Activated CD4-positive, alpha-beta memory T cell treated with anti-CD3 and anti-CD28 coated beads, Interleukin-2, amount 10 ng/mL, durations not matched to agents 7 days and 5 days (primary cell): ENCODE measurements at regions not wholly inside any gene's neighbourhood (a gene's known extent, or its start where the extent isn't known, plus 50 kb on each side); places are given as distances from the start of the nearest gene placed in this dataset.

Experiments
- CTCF ChIA-PET: fragments of 350-600 bp; sonication (Branson Sonifier 250); formaldehyde crosslinking; loops from one replicate; lab custom pipeline; 2021; ENCODE audit warnings: antibody characterized with exemption, inconsistent platforms; lab: Charles Lee
- POLR2A ChIA-PET: fragments of 350-600 bp; sonication (Branson Sonifier 250); formaldehyde crosslinking; loops from one replicate; lab custom pipeline; 2021; ENCODE audit warnings: antibody characterized with exemption; lab: Charles Lee
- DNase-seq: peaks from one replicate; pipeline ENCODE4 v3.0.0-alpha.2; 2020
- H3K27ac Mint-ChIP-seq: one replicate; pipeline ENCODE4 v1.8.0; 2021; ENCODE audit warnings: mild to moderate bottlenecking, mixed read lengths
- H3K27me3 Mint-ChIP-seq: one replicate; pipeline ENCODE4 v1.8.0; 2021; ENCODE audit warnings: mixed read lengths
- H3K36me3 Mint-ChIP-seq: one replicate; pipeline ENCODE4 v1.8.0; 2021; ENCODE audit warnings: low read depth, mixed read lengths
- H3K4me1 Mint-ChIP-seq: one replicate; pipeline ENCODE4 v1.8.0; 2021; ENCODE audit warnings: mixed read lengths
- H3K4me3 Mint-ChIP-seq: one replicate; pipeline ENCODE4 v1.8.0; 2021; ENCODE audit warnings: mild to moderate bottlenecking, mixed read lengths
- H3K9me3 Mint-ChIP-seq: one replicate; pipeline ENCODE4 v1.8.0; 2021; ENCODE audit warnings: mixed read lengths

GRCh38 chr1:232476538-232476950, 153.4 kb downstream of the SIPA1L2 start:
- POLR2A ChIA-PET: no interaction called here
- CTCF ChIA-PET: no interaction called here
- peaks cover 5% of the 10 kb centered on the region for H3K4me1 Mint-ChIP-seq

GRCh38 chr1:232474826-232475225, 155.1 kb downstream of the SIPA1L2 start:
- H3K36me3 Mint-ChIP-seq: no peaks in the 10 kb centered on the region
- POLR2A ChIA-PET: no interaction called here
- H3K4me3 Mint-ChIP-seq: no peak overlapping the region
- H3K27me3 Mint-ChIP-seq: no peaks in the 10 kb centered on the region
- H3K27ac Mint-ChIP-seq: no peak overlapping the region
- peaks cover 12% of the 10 kb centered on the region for H3K4me1 Mint-ChIP-seq
- CTCF ChIA-PET: interaction anchor here (1.0 kb wide), 1 partner anchor 17 kb away, joined by 3 read pairs; no protein-coding TSS in a partner anchor
- H3K9me3 Mint-ChIP-seq: no peaks in the 10 kb centered on the region
- DNase-seq: no peak

More at GRCh38 chr1:232476538-232476950, 153.4 kb downstream of the SIPA1L2 start:
- Mint-ChIP-seq H3K36me3 (no peaks in the 10 kb centered on the region), H3K27ac (no peak overlapping the region), H3K4me3 (no peak overlapping the region), H3K9me3 (no peaks in the 10 kb centered on the region), H3K27me3 (no peaks in the 10 kb centered on the region)
- no peak for DNase-seq

- POLR2A ChIA-PET: no interaction called here
- CTCF ChIA-PET: no interaction called here
- H3K4me3 Mint-ChIP-seq: no peak overlapping the region
Measured at GRCh38 chr1:232473900-232474299, 156.0 kb downstream of the SIPA1L2 start.

DNA sequence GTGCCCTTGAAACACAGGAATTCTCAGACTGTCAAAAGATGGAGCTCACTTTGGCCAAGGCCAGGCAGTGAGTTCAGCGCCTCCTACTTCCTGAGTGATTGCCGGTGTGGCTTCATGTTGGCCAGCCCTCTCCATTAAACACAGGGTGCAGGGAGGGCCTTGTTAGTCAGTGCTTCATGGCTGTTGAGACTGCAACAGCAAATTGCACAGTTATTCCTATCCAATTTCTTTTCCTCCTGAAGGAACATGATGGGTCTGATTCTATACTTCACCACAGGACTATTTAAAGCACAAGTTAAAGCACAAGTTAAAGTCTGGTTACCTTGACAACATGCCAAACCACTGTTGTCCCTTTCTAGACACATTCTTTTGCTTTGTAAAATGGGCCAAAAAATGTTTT, 156.6 kb downstream of the SIPA1L2 start:
- Mint-ChIP-seq H3K4me3 (no peak overlapping the region), H3K27ac (no peak overlapping the region), H3K4me1 (peaks cover 12% of the 10 kb centered on the region), H3K36me3 (no peaks in the 10 kb centered on the region), H3K9me3 (no peaks in the 10 kb centered on the region), H3K27me3 (no peaks in the 10 kb centered on the region)
- no peak for DNase-seq
- ChIA-PET POLR2A (no interaction called here), CTCF (no interaction called here)

More at GRCh38 chr1:232473900-232474299, 156.0 kb downstream of the SIPA1L2 start:
- Mint-ChIP-seq H3K4me1 (peaks cover 12% of the 10 kb centered on the region), H3K9me3 (no peaks in the 10 kb centered on the region), H3K36me3 (no peaks in the 10 kb centered on the region), H3K27me3 (no peaks in the 10 kb centered on the region), H3K27ac (no peak overlapping the region)
- DNase-seq: no peak

DNA sequence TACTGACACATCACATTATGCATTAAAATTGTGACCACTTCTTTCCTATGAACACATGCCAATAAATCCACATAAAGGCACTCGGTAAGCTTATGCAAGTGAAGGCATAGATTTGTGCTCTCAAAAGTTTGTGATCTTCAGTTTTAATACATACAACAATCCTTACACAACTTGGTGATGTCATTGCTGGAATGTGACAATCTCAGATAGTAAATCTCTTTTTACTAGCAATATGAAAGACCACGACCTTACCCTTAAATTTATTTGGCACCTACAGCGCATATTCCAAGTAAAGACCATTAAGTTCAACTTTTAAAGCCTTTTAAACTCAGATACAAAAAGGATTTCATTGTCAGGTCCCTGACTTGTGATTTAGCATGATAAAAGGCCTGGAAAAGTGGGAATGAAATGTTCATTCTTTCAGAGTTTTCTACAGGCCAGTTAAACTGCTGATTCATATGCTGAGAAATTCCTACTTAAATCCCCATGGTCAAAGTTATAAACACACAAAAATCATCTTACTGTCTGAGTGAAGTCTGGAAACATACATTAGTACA, 157.4 kb downstream of the SIPA1L2 start:
- DNase-seq: no peak
- no peaks in the 10 kb centered on the region for H3K27me3 Mint-ChIP-seq
- POLR2A ChIA-PET: no interaction called here
- H3K9me3 Mint-ChIP-seq: no peaks in the 10 kb centered on the region
- no peak overlapping the region for H3K27ac Mint-ChIP-seq
- no peak overlapping the region for H3K4me3 Mint-ChIP-seq
- peaks cover 12% of the 10 kb centered on the region for H3K4me1 Mint-ChIP-seq
- H3K36me3 Mint-ChIP-seq: no peaks in the 10 kb centered on the region
- CTCF ChIA-PET: no interaction called here

GRCh38 chr1:232471250-232471649, 158.7 kb downstream of the SIPA1L2 start:
- Mint-ChIP-seq H3K36me3 (no peaks in the 10 kb centered on the region), H3K9me3 (no peaks in the 10 kb centered on the region), H3K4me3 (no peak overlapping the region), H3K4me1 (peaks cover 12% of the 10 kb centered on the region), H3K27me3 (no peaks in the 10 kb centered on the region), H3K27ac (no peak overlapping the region)
- CTCF ChIA-PET: no interaction called here
- POLR2A ChIA-PET: no interaction called here
- DNase-seq: no peak

DNA sequence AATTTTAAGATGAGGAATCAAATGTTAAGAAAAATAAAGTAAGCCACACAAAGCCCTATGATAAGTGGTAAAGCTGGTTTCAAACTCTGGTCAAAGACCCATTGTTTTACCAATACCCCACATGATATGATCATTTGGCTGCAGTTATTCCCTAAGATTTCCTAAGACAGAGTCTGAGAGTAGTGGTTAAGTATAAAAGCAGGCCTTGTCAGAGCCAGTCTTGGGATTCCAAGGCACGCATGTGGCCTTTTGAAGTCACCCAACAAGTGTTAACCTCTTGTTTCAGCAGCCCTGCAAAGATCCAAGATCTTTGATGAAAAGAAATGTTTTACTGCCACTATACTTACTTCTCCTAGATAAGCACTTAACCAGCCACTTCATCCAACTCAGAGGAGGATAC, 159.2 kb downstream of the SIPA1L2 start:
- H3K9me3 Mint-ChIP-seq: no peaks in the 10 kb centered on the region
- H3K4me3 Mint-ChIP-seq: no peak overlapping the region
- CTCF ChIA-PET: no interaction called here
- no peaks in the 10 kb centered on the region for H3K36me3 Mint-ChIP-seq
- H3K4me1 Mint-ChIP-seq: peaks cover 12% of the 10 kb centered on the region
- POLR2A ChIA-PET: no interaction called here
- H3K27ac Mint-ChIP-seq: no peak overlapping the region
- no peaks in the 10 kb centered on the region for H3K27me3 Mint-ChIP-seq
- no peak for DNase-seq

- DNase-seq: no peak
- no peaks in the 10 kb centered on the region for H3K36me3 Mint-ChIP-seq
- no peak overlapping the region for H3K27ac Mint-ChIP-seq
- ChIA-PET POLR2A (no interaction called here), CTCF (interaction anchor here (0.8 kb wide), 1 partner anchor 11 kb away, joined by 3 read pairs; no protein-coding TSS in a partner anchor)
- H3K4me3 Mint-ChIP-seq: no peak overlapping the region
- no peaks in the 10 kb centered on the region for H3K27me3 Mint-ChIP-seq
- H3K4me1 Mint-ChIP-seq: peaks cover 12% of the 10 kb centered on the region
- H3K9me3 Mint-ChIP-seq: no peaks in the 10 kb centered on the region
Measured at GRCh38 chr1:232468249-232468648, 161.7 kb downstream of the SIPA1L2 start.

DNA sequence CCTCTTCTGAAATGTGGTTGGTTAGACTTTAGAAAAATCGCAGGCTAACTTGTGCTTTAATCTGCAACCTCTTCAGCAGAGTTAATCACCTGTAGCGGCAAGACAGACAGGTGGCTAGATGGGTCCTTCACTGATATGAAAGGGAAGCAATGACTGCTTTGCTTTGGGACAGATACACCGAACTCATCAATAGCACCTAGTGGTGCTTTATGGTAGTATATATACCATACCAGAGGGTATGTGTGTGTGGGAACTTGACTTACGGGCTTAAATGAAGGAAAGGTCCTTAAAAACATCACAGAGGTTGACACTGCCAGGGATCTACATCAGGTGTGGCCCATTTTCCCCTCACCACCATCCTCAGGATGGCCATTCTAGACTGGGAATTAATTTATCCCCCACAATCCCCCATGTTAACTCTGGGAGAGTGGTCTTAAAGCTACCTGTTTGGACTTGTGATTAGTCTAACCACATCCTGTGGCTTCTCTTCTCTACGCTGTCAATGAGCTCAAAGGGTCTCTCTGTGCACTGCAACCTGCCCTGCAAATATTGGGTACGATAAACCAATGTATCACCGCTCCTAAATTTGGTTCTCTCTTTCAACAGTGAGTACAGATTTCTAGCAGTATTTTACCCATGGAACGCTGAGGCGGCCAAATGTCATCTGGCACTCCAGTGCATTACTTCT, 162.7 kb downstream of the SIPA1L2 start:
- no peaks in the 10 kb centered on the region for H3K36me3 Mint-ChIP-seq
- no peaks in the 10 kb centered on the region for H3K27me3 Mint-ChIP-seq
- POLR2A ChIA-PET: no interaction called here
- no peak for DNase-seq
- H3K27ac Mint-ChIP-seq: no peak overlapping the region
- H3K4me3 Mint-ChIP-seq: no peak overlapping the region
- no peaks in the 10 kb centered on the region for H3K9me3 Mint-ChIP-seq
- CTCF ChIA-PET: interaction anchor here (1.6 kb wide), 1 partner anchor 160 kb away, joined by 3 read pairs; no protein-coding TSS in a partner anchor
- H3K4me1 Mint-ChIP-seq: peaks cover 12% of the 10 kb centered on the region

DNA sequence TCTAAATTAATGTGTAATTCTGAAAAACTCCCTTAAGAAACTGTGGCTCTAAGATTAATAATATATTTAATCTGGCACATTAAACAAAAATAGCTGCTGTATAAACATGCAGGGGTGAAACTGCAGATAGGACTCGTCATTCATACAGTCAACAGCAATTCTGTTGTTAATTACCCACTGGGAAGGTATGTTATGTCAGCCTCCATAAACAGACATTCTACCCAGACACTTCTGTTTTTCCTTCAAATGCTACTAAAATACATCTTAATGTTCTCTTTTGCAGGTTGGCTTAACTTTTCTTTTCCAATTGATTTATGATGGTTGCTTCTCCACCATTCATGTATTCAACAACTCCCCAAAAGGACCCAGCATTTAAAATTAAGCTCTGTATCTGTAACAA, 165.6 kb downstream of the SIPA1L2 start:
- H3K4me3 Mint-ChIP-seq: no peak overlapping the region
- H3K4me1 Mint-ChIP-seq: no peaks in the 10 kb centered on the region
- ChIA-PET POLR2A (no interaction called here), CTCF (no interaction called here)
- no peaks in the 10 kb centered on the region for H3K27me3 Mint-ChIP-seq
- no peak for DNase-seq
- H3K36me3 Mint-ChIP-seq: no peaks in the 10 kb centered on the region
- no peak overlapping the region for H3K27ac Mint-ChIP-seq
- no peaks in the 10 kb centered on the region for H3K9me3 Mint-ChIP-seq

GRCh38 chr1:232463225-232463624, 166.7 kb downstream of the SIPA1L2 start:
- ChIA-PET CTCF (no interaction called here), POLR2A (no interaction called here)
- no peak overlapping the region for H3K27ac Mint-ChIP-seq
- no peak overlapping the region for H3K4me3 Mint-ChIP-seq
- DNase-seq: no peak
- H3K9me3 Mint-ChIP-seq: no peaks in the 10 kb centered on the region
- peaks cover 5% of the 10 kb centered on the region for H3K4me1 Mint-ChIP-seq
- no peaks in the 10 kb centered on the region for H3K27me3 Mint-ChIP-seq
- H3K36me3 Mint-ChIP-seq: no peaks in the 10 kb centered on the region

DNA sequence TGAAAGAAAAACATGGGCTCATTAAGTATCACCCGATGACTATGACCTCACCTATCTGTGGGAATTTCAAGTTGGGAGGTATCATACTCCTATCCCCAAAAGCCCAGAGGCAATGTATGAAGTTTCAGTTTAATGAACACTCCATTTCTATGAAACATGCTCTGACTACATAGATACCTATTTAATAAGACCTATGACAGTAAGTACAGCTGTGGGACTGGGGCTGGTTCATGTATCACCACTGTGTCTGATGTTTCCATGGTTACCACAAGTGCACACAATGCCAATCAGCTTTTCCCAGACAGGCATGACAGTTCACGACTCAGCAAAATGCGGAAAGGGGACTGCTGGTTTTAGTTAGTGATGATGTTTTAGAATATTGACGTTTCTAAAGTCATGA, 167.7 kb downstream of the SIPA1L2 start:
- Mint-ChIP-seq H3K9me3 (no peaks in the 10 kb centered on the region), H3K27me3 (no peaks in the 10 kb centered on the region), H3K4me3 (no peak overlapping the region), H3K27ac (no peak overlapping the region), H3K4me1 (peaks cover 13% of the 10 kb centered on the region), H3K36me3 (no peaks in the 10 kb centered on the region)
- ChIA-PET POLR2A (no interaction called here), CTCF (no interaction called here)
- DNase-seq: no peak

- H3K4me3 Mint-ChIP-seq: no peak overlapping the region
- no peaks in the 10 kb centered on the region for H3K36me3 Mint-ChIP-seq
- POLR2A ChIA-PET: no interaction called here
- CTCF ChIA-PET: no interaction called here
- DNase-seq: no peak
- no peak overlapping the region for H3K27ac Mint-ChIP-seq
- peaks cover 18% of the 10 kb centered on the region for H3K4me1 Mint-ChIP-seq
- no peaks in the 10 kb centered on the region for H3K9me3 Mint-ChIP-seq
- H3K27me3 Mint-ChIP-seq: peaks cover 3% of the 10 kb centered on the region
Measured at GRCh38 chr1:232459826-232460225, 170.1 kb downstream of the SIPA1L2 start.

GRCh38 chr1:232459087-232459486, 170.8 kb downstream of the SIPA1L2 start:
- no peak for DNase-seq
- Mint-ChIP-seq H3K36me3 (no peaks in the 10 kb centered on the region), H3K4me3 (no peak overlapping the region), H3K27me3 (peaks cover 3% of the 10 kb centered on the region), H3K9me3 (no peaks in the 10 kb centered on the region), H3K27ac (no peak overlapping the region), H3K4me1 (peaks cover 18% of the 10 kb centered on the region)
- ChIA-PET CTCF (no interaction called here), POLR2A (no interaction called here)
